ENCODE measurements at regions not wholly inside any gene's neighbourhood (a gene's known extent, or its start where the extent isn't known, plus 50 kb on each side); places are given as distances from the start of the nearest gene placed in this dataset.

DNA sequence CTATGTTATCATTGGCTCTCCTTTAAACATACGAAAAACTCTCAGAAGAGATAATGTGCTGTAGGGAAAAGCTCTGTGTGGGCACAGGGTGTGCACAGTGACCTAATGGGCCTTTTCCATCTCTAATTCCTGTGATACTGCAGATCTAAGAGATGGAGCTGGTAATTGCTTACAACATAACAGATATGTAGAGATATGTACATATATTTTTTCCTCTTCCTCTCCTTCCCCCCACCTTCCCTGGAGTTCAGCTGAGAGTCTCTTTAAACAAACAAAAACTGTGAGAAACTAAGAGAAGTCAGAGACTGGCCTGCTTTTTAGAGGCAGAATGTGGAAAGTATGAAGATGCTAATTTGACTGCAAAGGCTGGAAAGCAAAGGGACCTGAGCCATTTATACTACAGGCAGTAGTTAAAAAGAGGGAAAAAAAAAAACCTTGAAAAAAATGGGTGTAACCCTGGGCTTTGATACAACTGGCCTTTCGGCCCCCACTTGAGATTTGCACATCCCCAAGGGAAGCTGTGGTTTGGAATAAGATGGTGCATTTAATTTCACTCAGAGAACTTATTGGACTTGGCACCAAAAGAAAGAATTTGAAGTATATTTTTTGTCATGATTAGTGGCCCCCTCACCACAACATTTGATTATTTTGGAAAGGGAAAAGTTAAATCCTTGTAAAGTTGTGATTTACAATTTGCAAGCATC lies 502.2 kb upstream of the ZEB2 start (continued):
- TF ChIP-seq, protein P1, sequence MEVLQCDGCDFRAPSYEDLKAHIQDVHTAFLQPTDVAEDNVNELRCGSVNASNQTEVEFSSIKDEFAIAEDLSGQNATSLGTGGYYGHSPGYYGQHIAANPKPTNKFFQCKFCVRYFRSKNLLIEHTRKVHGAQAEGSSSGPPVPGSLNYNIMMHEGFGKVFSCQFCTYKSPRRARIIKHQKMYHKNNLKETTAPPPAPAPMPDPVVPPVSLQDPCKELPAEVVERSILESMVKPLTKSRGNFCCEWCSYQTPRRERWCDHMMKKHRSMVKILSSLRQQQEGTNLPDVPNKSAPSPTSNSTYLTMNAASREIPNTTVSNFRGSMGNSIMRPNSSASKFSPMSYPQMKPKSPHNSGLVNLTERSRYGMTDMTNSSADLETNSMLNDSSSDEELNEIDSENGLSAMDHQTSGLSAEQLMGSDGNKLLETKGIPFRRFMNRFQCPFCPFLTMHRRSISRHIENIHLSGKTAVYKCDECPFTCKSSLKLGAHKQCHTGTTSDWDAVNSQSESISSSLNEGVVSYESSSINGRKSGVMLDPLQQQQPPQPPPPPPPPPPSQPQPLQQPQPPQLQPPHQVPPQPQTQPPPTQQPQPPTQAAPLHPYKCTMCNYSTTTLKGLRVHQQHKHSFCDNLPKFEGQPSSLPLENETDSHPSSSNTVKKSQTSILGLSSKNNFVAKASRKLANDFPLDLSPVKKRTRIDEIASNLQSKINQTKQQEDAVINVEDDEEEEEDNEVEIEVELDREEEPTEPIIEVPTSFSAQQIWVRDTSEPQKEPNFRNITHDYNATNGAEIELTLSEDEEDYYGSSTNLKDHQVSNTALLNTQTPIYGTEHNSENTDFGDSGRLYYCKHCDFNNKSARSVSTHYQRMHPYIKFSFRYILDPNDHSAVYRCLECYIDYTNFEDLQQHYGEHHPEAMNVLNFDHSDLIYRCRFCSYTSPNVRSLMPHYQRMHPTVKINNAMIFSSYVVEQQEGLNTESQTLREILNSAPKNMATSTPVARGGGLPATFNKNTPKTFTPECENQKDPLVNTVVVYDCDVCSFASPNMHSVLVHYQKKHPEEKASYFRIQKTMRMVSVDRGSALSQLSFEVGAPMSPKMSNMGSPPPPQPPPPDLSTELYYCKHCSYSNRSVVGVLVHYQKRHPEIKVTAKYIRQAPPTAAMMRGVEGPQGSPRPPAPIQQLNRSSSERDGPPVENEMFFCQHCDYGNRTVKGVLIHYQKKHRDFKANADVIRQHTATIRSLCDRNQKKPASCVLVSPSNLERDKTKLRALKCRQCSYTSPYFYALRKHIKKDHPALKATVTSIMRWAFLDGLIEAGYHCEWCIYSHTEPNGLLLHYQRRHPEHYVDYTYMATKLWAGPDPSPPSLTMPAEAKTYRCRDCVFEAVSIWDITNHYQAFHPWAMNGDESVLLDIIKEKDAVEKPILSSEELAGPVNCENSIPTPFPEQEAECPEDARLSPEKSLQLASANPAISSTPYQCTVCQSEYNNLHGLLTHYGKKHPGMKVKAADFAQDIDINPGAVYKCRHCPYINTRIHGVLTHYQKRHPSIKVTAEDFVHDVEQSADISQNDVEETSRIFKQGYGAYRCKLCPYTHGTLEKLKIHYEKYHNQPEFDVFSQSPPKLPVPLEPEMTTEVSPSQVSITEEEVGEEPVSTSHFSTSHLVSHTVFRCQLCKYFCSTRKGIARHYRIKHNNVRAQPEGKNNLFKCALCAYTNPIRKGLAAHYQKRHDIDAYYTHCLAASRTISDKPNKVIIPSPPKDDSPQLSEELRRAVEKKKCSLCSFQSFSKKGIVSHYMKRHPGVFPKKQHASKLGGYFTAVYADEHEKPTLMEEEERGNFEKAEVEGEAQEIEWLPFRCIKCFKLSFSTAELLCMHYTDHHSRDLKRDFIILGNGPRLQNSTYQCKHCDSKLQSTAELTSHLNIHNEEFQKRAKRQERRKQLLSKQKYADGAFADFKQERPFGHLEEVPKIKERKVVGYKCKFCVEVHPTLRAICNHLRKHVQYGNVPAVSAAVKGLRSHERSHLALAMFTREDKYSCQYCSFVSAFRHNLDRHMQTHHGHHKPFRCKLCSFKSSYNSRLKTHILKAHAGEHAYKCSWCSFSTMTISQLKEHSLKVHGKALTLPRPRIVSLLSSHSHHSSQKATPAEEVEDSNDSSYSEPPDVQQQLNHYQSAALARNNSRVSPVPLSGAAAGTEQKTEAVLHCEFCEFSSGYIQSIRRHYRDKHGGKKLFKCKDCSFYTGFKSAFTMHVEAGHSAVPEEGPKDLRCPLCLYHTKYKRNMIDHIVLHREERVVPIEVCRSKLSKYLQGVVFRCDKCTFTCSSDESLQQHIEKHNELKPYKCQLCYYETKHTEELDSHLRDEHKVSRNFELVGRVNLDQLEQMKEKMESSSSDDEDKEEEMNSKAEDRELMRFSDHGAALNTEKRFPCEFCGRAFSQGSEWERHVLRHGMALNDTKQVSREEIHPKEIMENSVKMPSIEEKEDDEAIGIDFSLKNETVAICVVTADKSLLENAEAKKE (CRISPR knock-in tag; IDR thresholded peaks at IDR 0.05), result no peak
- TF ChIP-seq JUNB (IDR thresholded peaks at IDR 0.05; ENCODE audit: unreplicated experiment) (no peak), ZNF331 (CRISPR knock-in tag; IDR thresholded peaks at IDR 0.05; ENCODE audit: low read depth) (no peak), ZNF114 (CRISPR knock-in tag; IDR thresholded peaks at IDR 0.05) (no peak), EZH2 (IDR thresholded peaks at IDR 0.05; ENCODE audit: low read depth, unreplicated experiment) (no peak), NANOG (IDR thresholded peaks at IDR 0.05; ENCODE audit: borderline replicate concordance) (no peak)
- TF ChIP-seq, protein P2, sequence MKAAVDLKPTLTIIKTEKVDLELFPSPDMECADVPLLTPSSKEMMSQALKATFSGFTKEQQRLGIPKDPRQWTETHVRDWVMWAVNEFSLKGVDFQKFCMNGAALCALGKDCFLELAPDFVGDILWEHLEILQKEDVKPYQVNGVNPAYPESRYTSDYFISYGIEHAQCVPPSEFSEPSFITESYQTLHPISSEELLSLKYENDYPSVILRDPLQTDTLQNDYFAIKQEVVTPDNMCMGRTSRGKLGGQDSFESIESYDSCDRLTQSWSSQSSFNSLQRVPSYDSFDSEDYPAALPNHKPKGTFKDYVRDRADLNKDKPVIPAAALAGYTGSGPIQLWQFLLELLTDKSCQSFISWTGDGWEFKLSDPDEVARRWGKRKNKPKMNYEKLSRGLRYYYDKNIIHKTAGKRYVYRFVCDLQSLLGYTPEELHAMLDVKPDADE (IDR thresholded peaks at IDR 0.05), result no peak
- TF ChIP-seq, protein P3, sequence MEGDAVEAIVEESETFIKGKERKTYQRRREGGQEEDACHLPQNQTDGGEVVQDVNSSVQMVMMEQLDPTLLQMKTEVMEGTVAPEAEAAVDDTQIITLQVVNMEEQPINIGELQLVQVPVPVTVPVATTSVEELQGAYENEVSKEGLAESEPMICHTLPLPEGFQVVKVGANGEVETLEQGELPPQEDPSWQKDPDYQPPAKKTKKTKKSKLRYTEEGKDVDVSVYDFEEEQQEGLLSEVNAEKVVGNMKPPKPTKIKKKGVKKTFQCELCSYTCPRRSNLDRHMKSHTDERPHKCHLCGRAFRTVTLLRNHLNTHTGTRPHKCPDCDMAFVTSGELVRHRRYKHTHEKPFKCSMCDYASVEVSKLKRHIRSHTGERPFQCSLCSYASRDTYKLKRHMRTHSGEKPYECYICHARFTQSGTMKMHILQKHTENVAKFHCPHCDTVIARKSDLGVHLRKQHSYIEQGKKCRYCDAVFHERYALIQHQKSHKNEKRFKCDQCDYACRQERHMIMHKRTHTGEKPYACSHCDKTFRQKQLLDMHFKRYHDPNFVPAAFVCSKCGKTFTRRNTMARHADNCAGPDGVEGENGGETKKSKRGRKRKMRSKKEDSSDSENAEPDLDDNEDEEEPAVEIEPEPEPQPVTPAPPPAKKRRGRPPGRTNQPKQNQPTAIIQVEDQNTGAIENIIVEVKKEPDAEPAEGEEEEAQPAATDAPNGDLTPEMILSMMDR (conservative IDR thresholded peaks at IDR 0.05; ENCODE audit: low read depth in 2 of 2), result no peak

Measured in GM23338 (cell line).